Heart right ventricle (tissue), 16 donors: ENCODE measurements at regions not wholly inside any gene's neighbourhood (a gene's known extent, or its start where the extent isn't known, plus 50 kb on each side); places are given as distances from the start of the nearest gene placed in this dataset.

Experiments used
- ATAC-seq, 8 donors: fragments of 200-7000 bp; cut with Tn5 transposase; one replicate each; pipeline ENCODE4 v1.9.1; 2020; ENCODE audit warnings: mild to moderate bottlenecking in 8 of 8, moderate library complexity in 8 of 8, moderate number of reproducible peaks in 1 of 8
- DNase-seq, 2 donors: peaks; one replicate each; pipeline ENCODE4 v3.0.0-alpha.2; 2020
- H3K27ac ChIP-seq, 10 donors: fragments of 200-600 bp; sonication (generic) in 2 of 10; one replicate each; pipeline versions ENCODE4 v1.5.0 to v1.8.0; 2020 to 2022; ENCODE audit warnings: mild to moderate bottlenecking in 3 of 10
- H3K27me3 ChIP-seq, 7 donors: fragments of 200-600 bp; one replicate each; pipeline ENCODE4 v1.8.0; 2021 to 2022; ENCODE audit warnings: mild to moderate bottlenecking in 2 of 7
- H3K36me3 ChIP-seq, 9 donors: fragments of 200-600 bp; sonication (generic) in 1 of 9; one replicate each; pipeline versions ENCODE4 v1.5.0 to v1.8.0; 2020 to 2022; ENCODE audit warnings: mild to moderate bottlenecking in 2 of 9
- H3K4me1 ChIP-seq, 9 donors: fragments of 200-600 bp; sonication (generic) in 1 of 9; one replicate each; pipeline versions ENCODE4 v1.5.0 to v1.8.0; 2020 to 2022; ENCODE audit warnings: mild to moderate bottlenecking in 4 of 9
- H3K4me3 ChIP-seq, 10 donors: fragments of 200-600 bp; sonication (generic) in 2 of 10; one replicate each; pipeline versions ENCODE4 v1.5.0 to v1.8.0; 2020 to 2022; ENCODE audit warnings: mild to moderate bottlenecking in 7 of 10, moderate library complexity in 2 of 10
- H3K9me3 ChIP-seq, 11 donors: fragments of 200-600 bp in 10 of 11; sonication (generic) in 2 of 11; one replicate each; pipeline versions ENCODE4 v1.5.0 to v1.8.0; 2013 to 2022; ENCODE audit warnings: mild to moderate bottlenecking in 2 of 11, control low read depth in 1 of 11, moderate library complexity in 1 of 11
- WGBS, 2 donors: extraction: QIAGEN DNeasy Blood & Tissue Kit; methylation state at CpG; one replicate each; pipeline ENCODE4 v1.1.7; 2013; ENCODE audit warnings: inconsistent platforms in 1 of 2; 5-methylcytosine and 5-hydroxymethylcytosine counted together
- intact Hi-C, 10 donors: fragments of 100-400 bp; cut with DNase I; formaldehyde crosslinking; loops; one replicate each; pipeline versions ENCODE4 v1.11.1 to v1.14.2; 2022
- TF ChIP-seq, protein P1 (sequence below), 9 donors: fragments of 200-600 bp; sonication (generic) in 2 of 9; IDR thresholded peaks; one replicate each; pipeline versions ENCODE4 v1.5.0 to v1.8.0; 2021 to 2022; ENCODE audit warnings: antibody characterized with exemption in 9 of 9, mild to moderate bottlenecking in 5 of 9, moderate library complexity in 1 of 9
- donor health status: Arrhythmogenic right ventricular cardiomyopathy.
- donor health status: ischemic (EF 13 %, LVEDD 7.1; RV severe dilation, severe dysfunction).
- donor health status: healthy with polysubstance abuse.
- donor health status: DM: no; HTN: yes; CAD: no.
- donor health status: DM: no; HTN: no; CAD: no.
- donor health status: ischemic (EF 25% LVEDD 6.9; RV normal size, moderate dysfunction).
- donor health status: ischemic (EF 25% LVEDD 5.7; RV mildly dilated, moderate dysfunction).
- donor health status: healthy.
- donor health status: DM: yes; HTN: yes; CAD: no.
- donor health status: Ischemic cardiomyopathy.
- donor health status: ischemic (EF 35%, LVEDD 5.7; RV mildly dilated, moderate dysfunction).
- donor health status: nonischemic (EF 11% LVEDD 7.7; RV severe dilation, severe dysfunction).
- donor health status: DM: yes; HTN: yes; CAD: no.
- donor health status: PGD.
- donor health status: ischemic (EF 29% LVEDD 5.4; RV normal size, mild dysfunction).
- donor health status: nonischemic (EF 23%, LVEDD 6.1; RV moderate dilation, normal function).

DNA sequence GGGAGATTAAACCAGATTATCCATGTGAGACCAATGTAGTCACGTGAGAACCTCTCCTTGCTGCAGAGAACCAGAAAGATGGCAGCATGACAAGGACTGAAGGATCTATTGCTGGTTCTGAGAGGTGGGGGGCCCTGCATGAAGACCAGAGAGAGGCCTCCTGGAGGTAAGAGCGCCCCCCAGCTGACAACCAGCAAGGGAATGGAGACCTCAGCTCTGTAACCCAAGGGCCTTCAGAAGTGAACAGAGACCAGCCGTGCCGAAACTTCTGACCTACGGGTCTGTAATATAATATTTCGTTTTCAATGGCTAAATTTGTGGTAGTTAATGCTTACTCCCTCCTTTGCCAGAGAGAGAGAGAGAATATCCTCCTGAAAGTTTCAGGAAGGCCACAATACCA lies 524.1 kb upstream of the TBX3 start:
- no peaks in the 10 kb centered on the region for H3K36me3 ChIP-seq
- DNase-seq (no peak), ATAC-seq (no peak)
- peaks cover 0 to 6% (median 0%) of the 10 kb centered on the region in 11 donors for H3K9me3 ChIP-seq
- TF ChIP-seq, protein P1, sequence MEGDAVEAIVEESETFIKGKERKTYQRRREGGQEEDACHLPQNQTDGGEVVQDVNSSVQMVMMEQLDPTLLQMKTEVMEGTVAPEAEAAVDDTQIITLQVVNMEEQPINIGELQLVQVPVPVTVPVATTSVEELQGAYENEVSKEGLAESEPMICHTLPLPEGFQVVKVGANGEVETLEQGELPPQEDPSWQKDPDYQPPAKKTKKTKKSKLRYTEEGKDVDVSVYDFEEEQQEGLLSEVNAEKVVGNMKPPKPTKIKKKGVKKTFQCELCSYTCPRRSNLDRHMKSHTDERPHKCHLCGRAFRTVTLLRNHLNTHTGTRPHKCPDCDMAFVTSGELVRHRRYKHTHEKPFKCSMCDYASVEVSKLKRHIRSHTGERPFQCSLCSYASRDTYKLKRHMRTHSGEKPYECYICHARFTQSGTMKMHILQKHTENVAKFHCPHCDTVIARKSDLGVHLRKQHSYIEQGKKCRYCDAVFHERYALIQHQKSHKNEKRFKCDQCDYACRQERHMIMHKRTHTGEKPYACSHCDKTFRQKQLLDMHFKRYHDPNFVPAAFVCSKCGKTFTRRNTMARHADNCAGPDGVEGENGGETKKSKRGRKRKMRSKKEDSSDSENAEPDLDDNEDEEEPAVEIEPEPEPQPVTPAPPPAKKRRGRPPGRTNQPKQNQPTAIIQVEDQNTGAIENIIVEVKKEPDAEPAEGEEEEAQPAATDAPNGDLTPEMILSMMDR (IDR thresholded peaks at IDR 0.05), result no peak
- WGBS, 2 donors, result 91 to 94% methylated on average over 6 of the region's 6 CpGs
- H3K27ac ChIP-seq, result no peak overlapping the region
- intact Hi-C loops, result no loop called here
- peaks cover 0 to 7% (median 1%) of the 10 kb centered on the region in 9 donors for H3K4me1 ChIP-seq
- no peak overlapping the region for H3K4me3 ChIP-seq
- peaks cover 0 to 2% (median 0%) of the 10 kb centered on the region in 7 donors for H3K27me3 ChIP-seq

DNA sequence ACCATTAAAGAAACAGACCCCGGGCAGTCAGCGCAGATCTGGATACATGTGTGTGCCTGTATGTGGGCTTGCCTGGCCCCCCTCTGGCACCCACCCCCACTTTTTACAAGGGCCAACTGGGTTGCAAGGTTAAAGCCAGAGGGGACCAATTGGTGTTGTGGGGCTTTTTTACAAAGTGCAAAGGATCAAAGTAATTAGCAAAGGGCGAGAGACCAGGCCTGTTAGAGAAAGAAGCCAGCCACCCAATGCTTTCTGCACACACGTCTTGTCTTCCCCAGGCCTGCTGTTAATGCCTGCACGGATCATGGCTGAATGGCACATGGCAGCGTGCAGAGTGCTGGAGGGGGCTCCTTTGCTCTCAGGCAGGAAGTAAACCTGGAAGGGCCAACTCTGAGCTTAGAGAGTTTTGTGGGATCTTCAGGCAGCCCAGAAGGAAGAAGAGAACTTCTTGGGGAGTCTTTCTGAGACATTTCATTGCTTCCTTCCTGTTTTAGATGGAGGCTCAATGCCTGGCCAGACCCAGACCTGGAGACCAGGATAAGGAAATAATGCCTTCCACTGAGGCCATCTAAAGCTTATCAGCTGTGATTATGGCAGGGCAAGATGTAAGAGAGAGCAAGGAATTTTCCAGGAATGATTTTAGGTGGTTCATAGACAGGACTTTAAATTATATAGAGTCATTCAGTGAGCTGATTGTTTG lies 523.4 kb upstream of the TBX3 start:
- Histone ChIP-seq H3K27me3 (peaks cover 0 to 2% (median 0%) of the 10 kb centered on the region in 7 donors), H3K4me1 (no peaks in the 10 kb centered on the region), H3K4me3 (no peak overlapping the region), H3K27ac (no peak overlapping the region), H3K9me3 (peaks cover 0 to 4% (median 0%) of the 10 kb centered on the region in 11 donors), H3K36me3 (no peaks in the 10 kb centered on the region)
- TF ChIP-seq, protein P1 (IDR thresholded peaks at IDR 0.05), result no peak
- no peak for ATAC-seq
- no peak for DNase-seq
- intact Hi-C loops, result no loop called here
- WGBS, 2 donors, result 91 to 95% methylated on average over 6 of the region's 6 CpGs

DNA sequence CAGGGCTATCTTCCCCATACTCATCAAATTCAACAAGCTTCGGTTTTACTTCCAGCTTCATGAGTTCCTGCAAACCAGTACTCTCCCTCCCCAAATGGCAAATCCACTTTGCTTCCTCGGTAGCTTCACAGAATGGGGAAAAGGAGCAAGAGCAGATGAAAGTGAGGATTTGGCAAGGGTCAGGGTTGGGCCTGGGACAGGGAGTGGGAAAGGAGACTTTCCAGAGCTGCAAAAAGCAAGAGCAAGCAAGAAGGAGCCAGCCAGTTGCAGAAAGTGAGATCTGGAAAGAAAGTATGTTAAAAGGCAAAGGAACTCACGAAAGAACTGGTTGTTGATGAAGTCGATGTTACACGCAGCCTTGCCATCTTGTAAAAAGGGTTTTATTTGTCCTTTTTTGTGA lies 522.8 kb upstream of the TBX3 start:
- no peak for ATAC-seq
- Histone ChIP-seq H3K36me3 (no peaks in the 10 kb centered on the region), H3K9me3 (no peaks in the 10 kb centered on the region), H3K27ac (no peak overlapping the region), H3K4me1 (no peaks in the 10 kb centered on the region), H3K4me3 (no peak overlapping the region), H3K27me3 (no peaks in the 10 kb centered on the region)
- TF ChIP-seq, protein P1 (IDR thresholded peaks at IDR 0.05), result no peak
- intact Hi-C loops, result no loop called here
- 83 to 87% methylated on average over 5 of the region's 5 CpGs for WGBS, 2 donors
- no peak for DNase-seq

DNA sequence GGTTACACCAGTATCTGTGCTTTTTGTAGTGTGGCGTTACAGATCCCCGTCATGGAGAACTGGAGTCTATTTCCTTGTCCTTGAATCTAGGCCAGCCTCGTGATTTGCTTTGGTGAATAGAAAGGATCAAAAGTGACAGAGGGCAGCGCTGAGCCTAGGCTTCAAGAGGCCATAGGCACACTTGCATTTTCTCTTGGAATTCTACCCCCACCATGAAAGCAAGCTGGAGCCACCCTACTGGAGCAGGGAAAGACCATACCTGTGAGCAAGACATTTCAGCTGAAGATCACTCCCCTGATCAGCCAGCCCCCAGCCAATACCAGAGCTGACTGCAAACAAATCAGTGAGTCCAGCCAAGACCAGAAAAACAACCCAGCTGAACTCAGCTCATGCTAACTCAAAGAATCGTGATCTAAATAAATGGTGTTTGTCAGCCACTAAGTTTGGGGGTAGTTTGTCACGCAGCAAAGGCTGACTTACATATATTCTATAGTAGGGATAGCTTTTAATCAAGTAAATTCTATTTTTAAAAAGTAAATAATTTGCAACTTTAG lies 521.9 kb upstream of the TBX3 start:
- intact Hi-C loops, result no loop called here

More for the DNA sequence above, 521.9 kb upstream of the TBX3 start:
- no peaks in the 10 kb centered on the region for H3K27me3 ChIP-seq
- H3K9me3 ChIP-seq, result no peaks in the 10 kb centered on the region
- no peaks in the 10 kb centered on the region for H3K36me3 ChIP-seq
- TF ChIP-seq, protein P1 (IDR thresholded peaks at IDR 0.05), result no peak
- H3K4me3 ChIP-seq, result no peak overlapping the region
- 63 to 64% methylated on average over 6 of the region's 6 CpGs for WGBS, 2 donors
- H3K4me1 ChIP-seq, result no peaks in the 10 kb centered on the region
- no peak overlapping the region for H3K27ac ChIP-seq
- no peak for DNase-seq
- ATAC-seq, result no peak
